ENCODE measurements at regions not wholly inside any gene's neighbourhood (a gene's known extent, or its start where the extent isn't known, plus 50 kb on each side); places are given as distances from the start of the nearest gene placed in this dataset.

GRCh38 chr2:136651456-136652010 is 113.8 kb upstream of the THSD7B start:
- no peak for TF ChIP-seq CTCF (conservative IDR thresholded peaks at IDR 0.05 in 1 of 2, IDR thresholded peaks at IDR 0.05 in 1 of 2; ENCODE audit: extremely low read depth in 1 of 2, insufficient read depth in 1 of 2, low read depth in 1 of 2, low read length in 2 of 2)
- no peak for TF ChIP-seq EZH2 (IDR thresholded peaks at IDR 0.05; ENCODE audit: borderline replicate concordance, low read length)

Data from mammary epithelial cell (primary cell).